CD4-positive, alpha-beta T cell treated with Interferon alpha-2 for 1 hour (primary cell): ENCODE measurements at regions not wholly inside any gene's neighbourhood (a gene's known extent, or its start where the extent isn't known, plus 50 kb on each side); places are given as distances from the start of the nearest gene placed in this dataset.
"Not testable (repeated sequence)": the region's sequence is repeated elsewhere in the genome, so short reads cannot be mapped to it uniquely, and the experiment has no call there.

Experiments
- DNase-seq, 2 donors: peaks; one replicate each; pipeline ENCODE4 v3.0.0-alpha.2; 2020 to 2022

DNA sequence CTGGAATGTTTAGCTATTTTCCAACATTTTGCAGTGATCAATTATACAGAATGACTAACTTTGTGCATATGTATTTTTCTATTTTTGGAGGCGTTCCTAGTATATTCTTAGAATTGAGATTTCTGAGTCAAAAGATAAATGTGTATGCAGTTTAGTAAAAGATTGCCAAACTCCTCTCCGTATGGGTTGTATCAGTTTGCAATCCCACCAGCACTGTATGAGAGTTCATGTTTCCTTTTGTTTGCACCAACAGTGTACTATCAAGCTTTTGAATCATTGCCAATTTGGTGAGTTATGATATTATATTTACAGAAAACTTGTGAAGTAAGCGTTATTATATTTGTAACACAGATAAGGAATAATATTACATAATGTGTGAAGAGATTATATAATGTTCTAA lies 658.7 kb downstream of the JRKL start:
- DNase-seq, result no peak

DNA sequence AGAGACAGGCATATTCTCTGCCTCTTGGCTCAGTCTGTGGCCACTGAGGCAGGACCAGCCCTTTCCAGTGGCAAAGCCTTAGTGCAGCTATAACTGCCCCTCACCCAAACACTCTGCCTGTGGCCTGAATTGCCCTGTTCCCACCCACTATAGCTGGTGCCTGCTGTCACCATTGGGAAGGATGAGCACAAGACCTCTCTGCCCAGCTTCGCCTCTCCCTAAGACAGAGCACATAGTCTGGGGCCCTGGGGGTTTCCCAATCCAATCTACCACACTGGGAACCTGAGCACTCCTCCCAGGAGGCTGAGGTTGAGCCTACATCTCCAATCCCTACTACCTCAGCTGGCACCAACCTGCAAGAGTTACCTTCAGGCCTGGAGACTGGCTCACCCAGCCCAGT lies 670.4 kb downstream of the JRKL start:
- DNase-seq, result no peak

DNA sequence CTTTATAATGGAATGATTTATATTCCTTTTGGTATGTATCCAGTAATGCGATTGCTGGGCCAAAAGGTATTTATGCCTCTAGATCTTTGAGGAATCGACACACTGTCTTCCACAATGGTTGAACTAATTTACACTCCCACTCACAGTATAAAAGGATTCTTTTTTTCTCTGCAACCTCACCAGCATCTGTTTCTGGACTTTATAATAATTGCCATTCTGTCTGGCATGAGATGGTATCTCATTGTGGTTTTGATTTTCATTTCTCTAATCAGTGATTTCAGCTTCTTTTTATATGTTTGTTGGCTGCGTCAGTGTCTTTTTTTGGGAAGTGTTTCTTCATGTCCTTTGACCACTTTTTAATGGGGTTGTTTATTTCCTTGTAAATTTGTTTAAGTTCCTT lies 679.3 kb downstream of the JRKL start:
- DNase-seq, result no peak

DNA sequence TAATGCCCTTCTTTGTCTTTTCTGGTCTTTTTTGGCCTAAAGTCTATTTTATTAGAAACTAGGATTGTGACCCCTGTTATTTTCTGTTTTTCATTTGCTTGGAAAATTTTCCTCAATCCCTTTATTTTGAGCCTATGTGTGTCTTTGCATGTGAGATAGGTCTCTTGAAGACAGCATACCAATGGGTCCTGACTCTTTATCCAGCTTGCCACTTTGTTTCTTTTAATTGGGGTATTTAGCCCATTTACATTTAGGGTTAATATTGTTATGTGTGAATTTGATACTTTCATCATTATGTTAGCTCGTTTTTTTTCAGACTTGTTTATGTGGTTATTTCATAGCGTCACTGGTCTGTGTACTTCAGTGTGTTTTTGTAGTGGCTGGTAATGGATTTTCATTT lies 682.6 kb downstream of the JRKL start:
- no peak for DNase-seq

- DNase-seq, result not testable (repeated sequence)
These were observed 686.9 kb downstream of the JRKL start for GRCh38 chr11:97076666-97077065.

DNA sequence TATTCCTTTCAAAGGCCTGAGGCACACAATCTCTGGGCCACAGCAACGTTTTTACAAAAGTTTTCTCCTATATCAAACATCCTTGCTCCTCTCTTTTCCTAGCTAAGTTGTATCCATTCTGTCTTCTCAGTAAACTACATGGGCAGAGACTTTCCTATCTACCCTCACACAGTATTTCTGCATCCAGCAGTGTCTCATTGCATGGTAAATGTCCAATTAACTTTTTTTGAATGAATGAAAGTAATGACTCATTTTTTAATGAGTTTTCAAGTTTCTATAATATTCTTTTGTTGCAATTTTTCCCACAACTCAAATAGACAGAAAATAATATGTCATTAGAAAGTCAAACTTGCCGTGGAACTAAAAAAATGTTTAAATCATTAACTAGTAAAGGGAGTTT lies 688.6 kb downstream of the JRKL start:
- no peak for DNase-seq

DNA sequence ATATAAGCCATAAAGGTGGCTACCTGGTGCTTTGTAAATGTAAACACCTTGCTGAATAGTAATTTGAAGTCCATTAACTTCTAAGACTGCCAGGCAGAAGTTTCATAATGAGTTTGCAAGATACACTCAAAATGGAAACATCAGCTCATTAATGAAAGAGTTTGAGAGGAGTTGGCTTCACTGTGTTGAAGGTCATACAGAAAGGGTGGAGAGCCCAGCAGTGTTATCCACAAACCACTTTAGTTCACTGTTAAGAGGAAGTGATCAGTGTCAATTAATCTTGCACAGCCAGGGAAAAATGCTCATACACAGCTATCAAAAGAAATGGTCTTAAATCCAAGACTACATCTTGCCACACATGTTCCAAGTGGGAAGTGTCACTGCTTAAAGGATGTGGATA lies 689.4 kb downstream of the JRKL start:
- no peak for DNase-seq

DNA sequence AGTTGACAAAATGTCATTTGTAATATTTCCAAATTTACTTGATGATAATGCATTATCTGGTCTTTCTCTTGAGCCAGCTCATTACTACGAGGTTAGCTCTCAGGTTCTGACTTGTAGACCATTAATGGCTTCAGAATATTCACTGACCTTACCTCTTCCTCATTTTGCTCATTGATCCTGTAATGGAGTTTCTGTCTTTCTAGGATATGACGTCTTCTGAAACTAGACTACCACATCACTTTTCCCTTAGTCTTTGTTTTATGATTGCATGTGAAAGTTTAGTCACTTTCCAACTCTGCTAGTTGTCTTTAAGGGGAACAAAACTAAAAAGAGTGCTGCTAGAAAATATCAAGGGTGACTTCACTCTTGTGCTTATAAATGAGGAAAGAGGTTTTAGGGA lies 697.6 kb downstream of the JRKL start:
- DNase-seq, result no peak

DNA sequence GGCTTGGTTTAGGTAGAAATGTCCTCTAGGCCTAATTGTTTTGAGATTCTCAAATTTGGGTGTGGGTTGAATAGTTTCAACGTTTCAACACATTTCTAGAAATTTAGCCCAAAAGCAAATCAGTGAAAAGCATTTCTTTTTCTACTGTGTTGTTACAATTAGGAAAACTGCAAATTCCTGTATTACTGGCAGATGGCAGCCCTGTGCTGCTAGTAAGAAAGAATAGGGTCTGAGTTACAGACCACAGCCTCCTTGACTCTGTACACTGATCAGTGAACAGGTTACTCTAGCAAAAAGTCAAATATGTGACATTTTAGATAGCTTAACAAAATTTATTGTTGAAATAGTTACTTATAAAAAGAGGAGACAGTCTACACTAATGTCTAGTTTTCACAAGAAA lies 703.0 kb downstream of the JRKL start:
- no peak for DNase-seq

GRCh38 chr11:97102180-97102579 lies 712.4 kb downstream of the JRKL start:
- not testable (repeated sequence) for DNase-seq

DNA sequence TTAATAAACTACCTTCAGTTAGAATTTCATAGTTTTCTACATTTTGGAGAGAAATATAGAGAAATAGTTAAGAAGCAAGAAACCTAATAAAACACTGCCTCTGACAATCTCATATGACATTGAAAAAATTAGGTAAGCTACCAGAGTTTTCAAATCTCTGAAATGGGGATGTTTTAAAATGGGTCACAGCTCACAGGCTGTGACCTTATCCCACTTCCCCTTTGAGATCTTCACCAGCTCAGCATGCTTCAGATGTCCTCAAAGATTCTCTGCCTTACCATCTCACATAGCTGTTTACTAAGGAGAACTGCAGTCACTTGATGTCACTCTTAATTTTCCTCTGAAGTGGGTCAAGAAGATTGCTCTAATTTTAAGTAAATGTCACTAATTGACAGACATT lies 717.8 kb downstream of the JRKL start:
- DNase-seq, result no peak

GRCh38 chr11:97109078-97109477 lies 719.3 kb downstream of the JRKL start:
- DNase-seq, result no peak

- no peak for DNase-seq
These were observed 720.6 kb downstream of the JRKL start for GRCh38 chr11:97110376-97110775.

DNA sequence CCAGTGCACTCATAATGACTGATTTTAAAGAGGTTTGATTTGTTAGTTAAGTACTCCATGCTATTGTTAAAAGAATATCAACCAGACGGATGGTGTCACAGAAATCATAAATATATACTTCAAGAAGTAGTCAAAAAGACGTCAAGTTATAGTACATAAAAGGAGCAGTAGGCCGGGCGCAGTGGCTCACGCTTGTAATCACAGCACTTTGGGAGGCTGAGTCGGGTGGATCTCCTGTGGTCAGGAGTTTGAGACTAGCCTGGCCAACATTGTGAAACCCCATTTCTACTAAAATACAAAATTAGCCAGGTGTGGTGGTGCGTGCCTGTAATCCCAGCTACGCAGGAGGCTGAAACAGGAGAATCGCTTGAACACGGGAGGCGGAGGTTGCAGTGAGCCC lies 721.7 kb downstream of the JRKL start:
- no peak for DNase-seq

DNA sequence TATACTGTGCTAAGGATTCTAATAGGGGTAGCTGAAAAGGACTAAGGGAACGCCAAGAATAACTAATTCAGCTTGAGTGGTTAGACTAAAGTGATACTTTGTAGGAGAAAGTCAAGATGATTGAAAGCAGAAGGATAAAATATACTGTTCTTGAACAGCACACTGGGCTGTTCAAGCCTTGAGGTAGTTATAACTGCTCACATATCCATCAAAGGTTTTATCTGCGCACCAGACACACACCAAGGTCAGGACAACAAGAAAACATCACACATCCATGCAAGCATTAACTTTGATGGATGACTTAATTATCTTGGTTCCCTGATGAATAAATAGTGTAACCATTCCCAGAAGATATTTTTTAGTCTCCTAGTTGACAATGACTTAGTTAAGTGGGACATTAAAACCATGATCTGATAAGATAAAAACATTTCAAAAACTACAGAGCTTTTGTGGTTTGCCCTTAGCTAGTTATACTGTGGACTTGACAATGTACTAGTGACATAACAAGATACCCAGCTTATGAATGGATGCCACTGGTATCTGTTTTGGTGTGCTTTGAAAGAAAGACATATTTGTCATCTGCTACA lies 728.9 kb downstream of the JRKL start:
- DNase-seq, result no peak

- no peak for DNase-seq
These were observed 733.4 kb downstream of the JRKL start for GRCh38 chr11:97123237-97123636.

- DNase-seq, result no peak
These were observed 746.3 kb downstream of the JRKL start for GRCh38 chr11:97136067-97136466.

GRCh38 chr11:97140885-97141494 lies 751.2 kb downstream of the JRKL start:
- no peak for DNase-seq

- no peak for DNase-seq
These were observed 753.6 kb downstream of the JRKL start for GRCh38 chr11:97143463-97143862.

- DNase-seq, result no peak
These were observed 759.9 kb downstream of the JRKL start for GRCh38 chr11:97149741-97150140.

DNA sequence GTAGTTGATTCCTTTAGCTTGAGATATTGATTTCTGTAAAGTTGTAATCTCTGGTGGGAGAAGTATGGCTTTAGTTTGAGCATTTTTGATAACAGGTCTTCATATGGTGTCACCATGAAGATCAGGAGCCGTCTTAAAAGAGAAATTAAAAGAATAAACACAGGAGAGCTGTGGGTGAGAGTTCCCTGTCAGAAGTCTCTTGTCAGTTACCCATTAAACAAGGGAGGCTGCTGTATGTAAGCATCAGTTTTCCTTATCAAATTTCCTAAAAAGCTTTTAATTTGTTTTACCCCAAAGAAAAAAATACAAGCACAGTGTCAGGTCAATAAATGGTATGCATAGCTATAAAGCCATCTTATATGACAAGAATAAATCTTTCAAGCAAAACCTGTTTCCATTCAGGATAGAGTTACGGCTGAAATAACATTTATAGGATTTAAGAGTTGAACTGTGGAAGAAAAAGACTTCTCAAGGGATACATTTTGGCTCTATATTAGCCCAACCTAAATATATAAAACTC lies 767.5 kb downstream of the JRKL start:
- DNase-seq, result no peak

DNA sequence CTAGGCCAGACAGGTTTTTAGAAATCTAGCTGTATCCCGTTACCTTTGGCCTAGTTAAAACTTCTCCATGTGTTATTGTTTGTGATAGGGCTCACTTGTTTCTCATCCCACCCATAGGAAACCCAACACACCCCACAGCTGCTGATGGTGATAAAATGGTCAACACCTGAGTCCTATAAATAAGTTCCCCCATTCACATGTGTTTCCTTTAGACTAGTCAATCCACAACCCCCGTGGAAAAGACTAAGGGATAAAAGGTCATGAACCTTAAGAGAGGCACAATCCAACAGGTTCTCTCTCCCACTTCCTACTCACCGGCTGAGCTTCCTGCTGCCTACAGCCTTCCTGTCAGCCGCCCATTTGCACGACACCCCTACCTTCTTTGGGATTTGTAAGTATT lies 768.4 kb downstream of the JRKL start:
- DNase-seq, result no peak

DNA sequence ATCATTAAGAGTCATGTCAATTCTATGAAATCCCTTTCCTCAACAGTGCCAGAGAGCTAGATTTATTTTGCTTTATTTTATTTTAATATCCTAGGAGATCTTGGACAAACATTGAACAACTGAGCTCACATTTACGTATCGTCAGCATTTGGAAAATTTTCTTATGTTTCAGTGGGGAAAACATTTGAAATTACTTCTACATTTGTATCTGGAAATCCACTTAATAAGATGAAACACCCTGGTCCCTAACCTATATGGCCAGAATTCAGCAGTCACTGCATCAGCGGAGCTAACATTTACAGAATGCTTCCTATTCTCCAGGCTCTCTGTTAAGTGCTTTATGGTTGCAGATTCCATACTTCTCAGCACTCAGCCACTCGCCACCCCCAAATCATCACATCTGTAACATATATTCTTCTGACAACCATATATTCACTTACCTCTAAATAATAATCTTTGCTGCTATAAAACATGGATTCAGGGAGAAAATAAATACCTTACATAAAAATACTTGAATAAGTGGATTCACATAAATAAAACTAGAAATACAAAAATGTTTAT lies 773.9 kb downstream of the JRKL start:
- DNase-seq, result no peak

DNA sequence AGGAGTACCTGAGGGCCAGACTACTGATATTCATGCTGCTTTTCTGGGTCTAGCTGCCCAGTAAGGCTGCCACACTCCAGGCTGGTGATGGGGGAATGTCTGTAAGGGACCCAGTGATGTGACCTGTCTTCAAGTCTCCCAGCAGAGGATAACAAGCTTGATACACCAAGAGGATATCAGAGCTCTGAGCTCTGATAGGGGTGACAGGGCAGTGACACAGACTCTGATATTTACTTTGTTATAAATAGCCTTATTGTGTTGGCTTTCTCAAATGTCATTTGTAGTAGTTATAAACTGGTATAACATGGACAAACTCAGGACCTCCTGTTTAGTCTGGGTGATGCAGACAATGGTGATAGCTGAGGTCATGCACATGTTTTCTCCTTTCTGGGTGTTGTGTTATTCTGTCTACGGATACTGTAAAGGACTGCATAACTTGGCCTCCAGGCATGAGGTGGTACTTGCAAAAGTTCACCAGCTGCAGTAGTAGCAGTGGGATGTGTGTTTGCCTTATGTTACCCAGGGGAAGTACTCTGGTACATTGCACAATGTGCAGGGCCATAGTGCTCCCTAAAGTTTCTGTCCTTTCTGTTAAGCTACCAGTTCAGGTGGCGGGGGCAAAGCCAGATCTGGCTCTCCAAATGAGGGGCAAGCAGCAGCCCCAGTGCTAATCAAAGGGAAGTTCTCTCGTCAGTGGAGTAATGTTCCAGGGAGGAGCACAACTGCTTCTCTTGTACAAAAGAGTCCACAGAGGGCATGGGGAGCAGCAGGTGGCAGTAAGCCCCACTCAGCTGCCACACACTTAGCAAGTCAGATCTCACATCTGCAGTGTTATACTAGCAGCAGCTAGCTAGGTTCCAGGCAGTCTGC lies 812.2 kb downstream of the JRKL start:
- no peak for DNase-seq
